IMR-90 (cell line): ENCODE measurements at regions not wholly inside any gene's neighbourhood (a gene's known extent, or its start where the extent isn't known, plus 50 kb on each side); places are given as distances from the start of the nearest gene placed in this dataset.

ENCODE experiments used
- ATAC-seq: fragments of 200-7000 bp; cut with Tn5 transposase; 2 replicates; pipeline ENCODE4 v1.9.1; 2020; ENCODE audit warnings: low read depth, mild to moderate bottlenecking, moderate library complexity
- BruUV-seq: library from RNA; stranded (reverse); fragments of 400-500 nt; replicated peaks from 2 replicates; lab custom pipeline; 2021; lab: Mats Ljungman, UMichigan
- CTCF ChIA-PET: fragments of 300-600 bp; formaldehyde crosslinking; extraction: SDS; loops from one replicate; lab custom pipeline; 2021; ENCODE audit warnings: antibody characterized with exemption; lab: Yijun Ruan, JAX
- POLR2A ChIA-PET: fragments of 300-600 bp; sonication (Branson Sonifier 250); formaldehyde crosslinking; loops from one replicate; lab custom pipeline; 2022; ENCODE audit warnings: antibody characterized with exemption; ENCODE audit not compliant: unreplicated experiment; lab: Charles Lee
- DNase-seq: peaks from one replicate; pipeline ENCODE4 v3.0.0; 2013
- H2AFZ ChIP-seq: replicated peaks from 2 replicates; pipeline ENCODE3; 2013; ENCODE audit warnings: low read length, mild to moderate bottlenecking; ENCODE audit not compliant: poor library complexity
- H2AK5ac ChIP-seq: 2 replicates; pipeline ENCODE4 v1.6.1; 2013; ENCODE audit warnings: low read depth, low read length, inconsistent platforms
- H2AK9ac ChIP-seq: replicated peaks from 2 replicates; pipeline ENCODE3; 2013; ENCODE audit warnings: mild to moderate bottlenecking, low read depth, low read length, moderate library complexity; ENCODE audit not compliant: poor library complexity
- H2BK120ac ChIP-seq: 2 replicates; pipeline ENCODE4 v1.6.1; 2013; ENCODE audit warnings: low read depth, low read length, inconsistent platforms
- H2BK15ac ChIP-seq: 3 replicates; pipeline ENCODE4 v1.6.1; 2013; ENCODE audit warnings: low read depth, low read length, inconsistent platforms
- H2BK20ac ChIP-seq: 2 replicates; pipeline ENCODE4 v1.6.1; 2013; ENCODE audit warnings: low read depth, mild to moderate bottlenecking, inconsistent platforms, low read length, moderate library complexity
- H2BK5ac ChIP-seq: 2 replicates; pipeline ENCODE4 v1.6.1; 2013; ENCODE audit warnings: mild to moderate bottlenecking, low read depth, low read length, inconsistent platforms; ENCODE audit not compliant: poor library complexity, severe bottlenecking
- H3K14ac ChIP-seq: replicated peaks from 2 replicates; pipeline ENCODE4 v1.6.1; 2013; ENCODE audit warnings: low read depth, low read length, inconsistent platforms
- H3K18ac ChIP-seq: 2 replicates; pipeline ENCODE4 v1.6.1; 2013; ENCODE audit warnings: low read depth, low read length, control low read depth
- H3K23ac ChIP-seq: 2 replicates; pipeline ENCODE4 v1.6.1; 2013; ENCODE audit warnings: low read depth, low read length, inconsistent platforms
- H3K27ac ChIP-seq: 2 replicates; pipeline ENCODE4 v1.5.1; 2013; ENCODE audit warnings: mild to moderate bottlenecking, control low read depth, low read length; ENCODE audit not compliant: insufficient read depth
- H3K27me3 ChIP-seq: 2 replicates; pipeline ENCODE4 v1.6.1; 2013; ENCODE audit warnings: low read length; ENCODE audit not compliant: control insufficient read depth, insufficient read depth
- H3K36me3 ChIP-seq: 2 replicates; pipeline ENCODE4 v1.6.1; 2013; ENCODE audit warnings: low read length, mixed read lengths; ENCODE audit not compliant: control insufficient read depth, insufficient read depth
- H3K4ac ChIP-seq: 2 replicates; pipeline ENCODE4 v1.6.1; 2013; ENCODE audit warnings: low read depth, low read length, inconsistent platforms
- H3K4me1 ChIP-seq: 2 replicates; pipeline ENCODE4 v1.6.1; 2013; ENCODE audit warnings: low read length, mixed read lengths; ENCODE audit not compliant: control insufficient read depth, insufficient read depth
- H3K4me2 ChIP-seq: 2 replicates; pipeline ENCODE4 v1.6.1; 2013; ENCODE audit warnings: low read depth, mild to moderate bottlenecking, control low read depth, low read length, moderate library complexity
- H3K4me3 ChIP-seq: 2 replicates; pipeline ENCODE4 v1.5.1; 2013; ENCODE audit warnings: low read depth, mild to moderate bottlenecking, control low read depth, low read length, moderate library complexity; ENCODE audit not compliant: insufficient read depth
- H3K56ac ChIP-seq: 2 replicates; pipeline ENCODE4 v1.6.1; 2013; ENCODE audit warnings: low read length, inconsistent platforms; ENCODE audit not compliant: insufficient read depth; ENCODE audit errors: extremely low read depth
- H3K79me1 ChIP-seq, 2 experiments: 2 replicates each; pipeline ENCODE4 v1.6.1; 2013; ENCODE audit warnings: low read length in 2 of 2, inconsistent platforms in 1 of 2, low read depth in 1 of 2
- H3K9ac ChIP-seq: 2 replicates; pipeline ENCODE4 v1.6.1; 2013; ENCODE audit warnings: low read depth, low read length, control low read depth
- H3K9me1 ChIP-seq: 2 replicates; pipeline ENCODE4 v1.6.1; 2013; ENCODE audit warnings: low read length, inconsistent platforms; ENCODE audit not compliant: insufficient read depth
- H3K9me3 ChIP-seq: 2 replicates; pipeline ENCODE4 v1.6.1; 2013; ENCODE audit warnings: low read length; ENCODE audit not compliant: control insufficient read depth, insufficient read depth
- H4K20me1 ChIP-seq: 2 replicates; pipeline ENCODE4 v1.6.1; 2013; ENCODE audit warnings: low read length, inconsistent platforms; ENCODE audit not compliant: insufficient read depth
- H4K5ac ChIP-seq: 2 replicates; pipeline ENCODE4 v1.6.1; 2013; ENCODE audit warnings: mild to moderate bottlenecking, low read depth, low read length, control low read depth
- H4K8ac ChIP-seq, 2 experiments: 2 replicates each; pipeline ENCODE4 v1.6.1; 2013; ENCODE audit warnings: low read depth in 2 of 2, low read length in 2 of 2, control low read depth in 1 of 2, inconsistent platforms in 1 of 2
- H4K91ac ChIP-seq: 2 replicates; pipeline ENCODE4 v1.6.1; 2013; ENCODE audit warnings: low read depth, low read length, inconsistent platforms; ENCODE audit not compliant: insufficient read depth
- CHD1 ChIP-seq: IDR thresholded peaks from 2 replicates; pipeline ENCODE4 v1.6.1; 2012; ENCODE audit warnings: low read depth, low read length, improper control_type of control experiment
- ELK1 ChIP-seq: fragments of 150-350 bp; IDR thresholded peaks from 2 replicates; pipeline ENCODE4 v1.6.1; 2016; ENCODE audit warnings: low read depth, mild to moderate bottlenecking, low read length, moderate library complexity, borderline replicate concordance
- FOS ChIP-seq: fragments of 150-350 bp; IDR thresholded peaks from 2 replicates; pipeline ENCODE4 v1.6.1; 2016; ENCODE audit warnings: low read depth, low read length
- MAFK ChIP-seq: IDR thresholded peaks from 2 replicates; pipeline ENCODE4 v1.6.1; 2012; ENCODE audit warnings: low read depth, low read length, improper control_type of control experiment
- MXI1 ChIP-seq: IDR thresholded peaks from 2 replicates; pipeline ENCODE4 v1.6.1; 2012; ENCODE audit warnings: low read depth, mild to moderate bottlenecking, low read length, moderate library complexity, borderline replicate concordance
- NFE2L2 ChIP-seq: fragments of 150-350 bp; IDR thresholded peaks from 2 replicates; pipeline ENCODE4 v1.6.1; 2016; ENCODE audit warnings: low read depth, mild to moderate bottlenecking, low read length
- WGBS, 2 experiments: methylation state at CpG; one replicate each; pipeline versions ENCODE4 v1.1.5 to v1.1.7; 2013; ENCODE audit warnings: missing lambda C conversion rate in 2 of 2; ENCODE audit not compliant: insufficient read length in 1 of 2; ENCODE audit errors: extremely low coverage in 2 of 2; 5-methylcytosine and 5-hydroxymethylcytosine counted together
- dilution Hi-C: fragments of 300-500 bp; cut with HindIII; formaldehyde crosslinking; loops from one replicate; pipeline ENCODE4 v1.14.3; 2018; ENCODE audit warnings: low sequenced_read_pairs; ENCODE audit not compliant: unreplicated experiment
- in situ Hi-C: fragments of 300-500 bp; cut with MboI; formaldehyde crosslinking; loops from 3 replicates; pipeline ENCODE4 v1.14.3; 2019; ENCODE audit warnings: low sequenced_read_pairs, inconsistent platforms, mixed read lengths
- intact Hi-C: fragments of 100-400 bp; cut with micrococcal nuclease; formaldehyde crosslinking; loops from 2 replicates; pipeline ENCODE4 v1.10.0; 2022

- in situ Hi-C loops, result no loop called here
- ChIA-PET CTCF (no interaction called here), POLR2A (no interaction called here)
- Histone ChIP-seq H3K9ac (no peak overlapping the region), H3K79me1 (no peaks in the 10 kb centered on the region), H2BK120ac (no peak overlapping the region), H3K27me3 (no peaks in the 10 kb centered on the region), H2BK20ac (no peak overlapping the region), H3K4me1 (peaks cover 9% of the 10 kb centered on the region), H4K20me1 (no peaks in the 10 kb centered on the region), H2AFZ (no peak overlapping the region), H3K18ac (no peak overlapping the region), H3K23ac (no peak overlapping the region), H4K91ac (no peak overlapping the region), H3K4me2 (no peak overlapping the region), H2AK9ac (no peak overlapping the region), H3K4me3 (no peak overlapping the region), H3K27ac (no peak overlapping the region), H2AK5ac (no peak overlapping the region), H3K56ac (no peak overlapping the region), H4K8ac (no peak overlapping the region), H3K36me3 (no peaks in the 10 kb centered on the region), H2BK15ac (no peak overlapping the region), H4K5ac (no peak overlapping the region), H3K4ac (no peak overlapping the region), H2BK5ac (no peak overlapping the region), H3K9me1 (no peaks in the 10 kb centered on the region), H3K14ac (no peak overlapping the region), H3K9me3 (no peaks in the 10 kb centered on the region)
- no peak for DNase-seq
- ATAC-seq, result no peak
- intact Hi-C loops, result no loop called here
- no TSS peak for BruUV-seq
- TF ChIP-seq CHD1 (no peak), NFE2L2 (no peak), MAFK (no peak), MXI1 (no peak), ELK1 (no peak), FOS (no peak)
- dilution Hi-C loops, result no loop called here
- WGBS, 2 experiments, result no CpG with 5 or more reads among the region's 6 CpGs
Measured at GRCh38 chr12:76666290-76666835, 97.6 kb upstream of the ZDHHC17 start.
